Osteoblast (primary cell): ENCODE measurements at regions not wholly inside any gene's neighbourhood (a gene's known extent, or its start where the extent isn't known, plus 50 kb on each side); places are given as distances from the start of the nearest gene placed in this dataset.

ENCODE experiments used
- DNase-seq: peaks from one replicate; pipeline ENCODE4 v3.0.0; 2011; ENCODE audit warnings: low spot score, mixed read lengths; ENCODE audit not compliant: insufficient read length; ENCODE audit errors: missing footprints
- H2AFZ ChIP-seq: 2 replicates; pipeline ENCODE4 v1.6.0; 2011; ENCODE audit warnings: mild to moderate bottlenecking, low read length
- H3K27ac ChIP-seq: 2 replicates; pipeline ENCODE4 v1.5.1; 2011; ENCODE audit warnings: mild to moderate bottlenecking, low read depth, low read length, moderate library complexity
- H3K27me3 ChIP-seq: 2 replicates; pipeline ENCODE4 v1.6.0; 2012; ENCODE audit warnings: mild to moderate bottlenecking, control low read depth, inconsistent platforms, low read length, moderate library complexity; ENCODE audit not compliant: insufficient read depth
- H3K36me3 ChIP-seq: 2 replicates; pipeline ENCODE4 v1.5.1; 2011; ENCODE audit warnings: mild to moderate bottlenecking, low read length, control low read depth, moderate library complexity; ENCODE audit not compliant: insufficient read depth
- H3K4me1 ChIP-seq: 2 replicates; pipeline ENCODE4 v1.5.1; 2011; ENCODE audit warnings: mild to moderate bottlenecking, low read length, control low read depth, moderate library complexity; ENCODE audit not compliant: insufficient read depth
- H3K4me2 ChIP-seq: 2 replicates; pipeline ENCODE4 v1.6.0; 2011; ENCODE audit warnings: mild to moderate bottlenecking, low read length; ENCODE audit not compliant: insufficient read depth
- H3K4me3 ChIP-seq: fragments of 200-600 bp; sonication (generic); 3 replicates; pipeline ENCODE4 v1.5.1; 2012; ENCODE audit warnings: mild to moderate bottlenecking, low read length, inconsistent platforms; ENCODE audit not compliant: insufficient read depth
- H3K79me2 ChIP-seq: 2 replicates; pipeline ENCODE4 v1.6.0; 2012; ENCODE audit warnings: mild to moderate bottlenecking, low read length, control low read depth, inconsistent platforms; ENCODE audit not compliant: insufficient read depth
- H3K9me3 ChIP-seq: 2 replicates; pipeline ENCODE4 v1.5.1; 2011; ENCODE audit warnings: low read depth, low read length, control low read depth
- H4K20me1 ChIP-seq: 2 replicates; pipeline ENCODE4 v1.6.0; 2012; ENCODE audit warnings: mild to moderate bottlenecking, low read length, control low read depth; ENCODE audit not compliant: insufficient read depth
- CTCF ChIP-seq: IDR thresholded peaks from 2 replicates; pipeline ENCODE4 v1.5.1; 2011; ENCODE audit warnings: mild to moderate bottlenecking, low read depth, low read length, moderate library complexity; ENCODE audit errors: extremely low read depth

DNA sequence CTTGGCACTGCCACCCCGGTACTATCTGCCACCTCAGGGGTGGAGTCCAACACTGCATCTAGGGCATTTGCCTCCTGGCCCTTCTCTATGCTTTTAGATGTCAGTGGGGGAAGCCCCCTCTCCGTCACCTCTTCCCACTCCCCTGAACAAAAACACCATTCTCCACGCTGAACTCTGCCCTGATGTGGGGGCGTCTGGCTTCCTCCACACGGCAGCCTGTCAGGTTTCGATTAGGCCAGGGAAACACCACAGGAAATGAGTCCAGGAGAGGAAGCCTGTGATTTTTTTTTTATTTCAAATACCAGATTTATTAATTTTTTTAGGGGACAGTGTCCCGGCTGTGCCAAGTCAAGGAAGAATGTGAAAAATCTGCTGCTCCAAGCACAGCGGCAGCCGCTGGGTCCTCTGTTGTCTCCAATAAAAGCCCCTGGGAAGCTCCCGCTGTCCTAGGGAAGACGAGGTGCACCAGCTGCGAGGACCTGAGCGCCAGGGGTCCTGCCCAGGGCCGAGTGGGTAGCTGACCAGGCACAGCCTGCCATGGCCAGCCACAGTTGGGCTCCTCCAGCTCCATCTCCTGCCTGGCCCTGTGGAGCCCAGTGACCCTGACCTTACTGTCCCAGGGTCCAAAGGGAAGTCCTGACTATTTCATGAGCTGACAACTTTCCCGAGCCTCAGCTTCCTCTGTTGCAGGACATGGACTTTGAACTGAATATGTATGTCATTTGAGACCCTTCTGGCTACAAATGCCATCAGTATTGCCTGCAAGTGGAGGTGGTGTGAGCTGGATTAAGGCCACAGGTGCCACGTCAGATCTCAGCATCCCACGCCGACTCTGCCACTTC lies 336.7 kb downstream of the FOXL1 start:
- no peak for TF ChIP-seq CTCF
- Histone ChIP-seq H3K9me3 (no peaks in the 10 kb centered on the region), H3K4me2 (no peak overlapping the region), H2AFZ (no peak overlapping the region), H3K27me3 (no peaks in the 10 kb centered on the region), H3K79me2 (no peaks in the 10 kb centered on the region), H4K20me1 (no peaks in the 10 kb centered on the region), H3K4me1 (no peaks in the 10 kb centered on the region), H3K36me3 (no peaks in the 10 kb centered on the region), H3K27ac (no peak overlapping the region), H3K4me3 (no peak overlapping the region)
- DNase-seq = no peak

GRCh38 chr16:86917471-86918365 lies 339.4 kb downstream of the FOXL1 start:
- Histone ChIP-seq H3K36me3 (no peaks in the 10 kb centered on the region), H3K4me2 (no peak overlapping the region), H2AFZ (no peak overlapping the region), H3K27me3 (no peaks in the 10 kb centered on the region), H3K27ac (no peak overlapping the region), H4K20me1 (no peaks in the 10 kb centered on the region), H3K4me3 (no peak overlapping the region), H3K79me2 (no peaks in the 10 kb centered on the region), H3K4me1 (no peaks in the 10 kb centered on the region), H3K9me3 (peaks cover 6% of the 10 kb centered on the region)
- TF ChIP-seq CTCF = no peak
- peak; percentile 67 for DNase-seq

- H3K9me3 ChIP-seq = peaks cover 6% of the 10 kb centered on the region
- H4K20me1 ChIP-seq = no peaks in the 10 kb centered on the region
- no peaks in the 10 kb centered on the region for H3K27me3 ChIP-seq
- DNase-seq = peak; percentile 95
- no peak for TF ChIP-seq CTCF
- no peak overlapping the region for H3K27ac ChIP-seq
- no peak overlapping the region for H3K4me3 ChIP-seq
- H3K4me2 ChIP-seq = no peak overlapping the region
- H3K36me3 ChIP-seq = no peaks in the 10 kb centered on the region
- no peaks in the 10 kb centered on the region for H3K79me2 ChIP-seq
- no peaks in the 10 kb centered on the region for H3K4me1 ChIP-seq
- H2AFZ ChIP-seq = peak overlapping the region; percentile 69
These were observed 340.3 kb downstream of the FOXL1 start for GRCh38 chr16:86918637-86919036.

DNA sequence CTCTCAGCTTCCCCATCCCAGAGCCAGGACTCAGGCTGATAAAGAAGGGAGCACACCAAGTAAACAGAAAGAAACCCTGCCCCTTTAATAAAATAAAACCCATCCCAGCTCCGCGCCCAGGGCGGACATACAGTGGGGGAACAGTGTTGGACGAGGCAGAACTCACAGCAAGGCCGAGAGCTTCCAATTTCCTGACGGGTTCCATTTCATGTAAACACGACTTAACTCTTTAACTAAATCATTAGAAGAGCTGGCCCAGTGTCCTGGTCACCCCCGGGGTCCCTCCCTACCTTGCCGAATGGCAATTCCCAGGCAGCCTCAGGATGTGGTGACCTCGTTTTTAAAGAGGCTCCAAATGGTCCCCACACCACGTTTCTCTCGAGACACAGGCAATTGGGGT lies 340.7 kb downstream of the FOXL1 start:
- no peaks in the 10 kb centered on the region for H3K27me3 ChIP-seq
- H3K27ac ChIP-seq = no peak overlapping the region
- H3K36me3 ChIP-seq = no peaks in the 10 kb centered on the region
- no peaks in the 10 kb centered on the region for H4K20me1 ChIP-seq
- peak overlapping the region; percentile 69 for H2AFZ ChIP-seq
- peaks cover 4% of the 10 kb centered on the region for H3K4me1 ChIP-seq
- peaks cover 6% of the 10 kb centered on the region for H3K9me3 ChIP-seq
- no peaks in the 10 kb centered on the region for H3K79me2 ChIP-seq
- peak; percentile 27 for DNase-seq
- H3K4me2 ChIP-seq = no peak overlapping the region
- H3K4me3 ChIP-seq = no peak overlapping the region
- no peak for TF ChIP-seq CTCF
